ENCODE measurements at regions not wholly inside any gene's neighbourhood (a gene's known extent, or its start where the extent isn't known, plus 50 kb on each side); places are given as distances from the start of the nearest gene placed in this dataset.
A peak's percentile ranks its signal among the peaks of the same experiment; 100 is the strongest.

- H3K4me3 Mint-ChIP-seq: no peak overlapping the region
- H3K27me3 Mint-ChIP-seq: peaks cover 0 to 23% (median 0%) of the 10 kb centered on the region in 5 donors
- intact Hi-C loops (cut with micrococcal nuclease): no loop called here
- peaks cover 0 to 3% (median 0%) of the 10 kb centered on the region in 5 donors for H3K36me3 Mint-ChIP-seq
- Histone ChIP-seq H3K27ac (ENCODE audit: low read depth, low read length) (no peak overlapping the region), H3K36me3 (ENCODE audit: control insufficient read depth in 2 of 3, insufficient read depth in 3 of 3, low read length in 3 of 3) (no peaks in the 10 kb centered on the region), H3K9me3 (ENCODE audit: control insufficient read depth in 2 of 3, low read length in 3 of 3) (no peaks in the 10 kb centered on the region), H3K4me3 (ENCODE audit: low read length) (no peak overlapping the region), H3K4me1 (ENCODE audit: control insufficient read depth in 2 of 2, insufficient read depth in 2 of 2, low read length in 2 of 2) (no peaks in the 10 kb centered on the region), H3K27me3 (ENCODE audit: control insufficient read depth in 2 of 2, insufficient read depth in 2 of 2, low read length in 2 of 2) (no peaks in the 10 kb centered on the region)
- POLR2A ChIA-PET: no interaction called here
- no peaks in the 10 kb centered on the region for H3K9me3 Mint-ChIP-seq
- CTCF ChIA-PET: no interaction called here
- no peak overlapping the region for H3K27ac Mint-ChIP-seq
- ATAC-seq (no peak), DNase-seq (no peak)
- peaks cover 0 to 35% (median 0%) of the 10 kb centered on the region in 7 donors for H3K4me1 Mint-ChIP-seq
Measured at GRCh38 chr13:23956106-23956505, 58.8 kb upstream of the C1QTNF9B start.

DNA sequence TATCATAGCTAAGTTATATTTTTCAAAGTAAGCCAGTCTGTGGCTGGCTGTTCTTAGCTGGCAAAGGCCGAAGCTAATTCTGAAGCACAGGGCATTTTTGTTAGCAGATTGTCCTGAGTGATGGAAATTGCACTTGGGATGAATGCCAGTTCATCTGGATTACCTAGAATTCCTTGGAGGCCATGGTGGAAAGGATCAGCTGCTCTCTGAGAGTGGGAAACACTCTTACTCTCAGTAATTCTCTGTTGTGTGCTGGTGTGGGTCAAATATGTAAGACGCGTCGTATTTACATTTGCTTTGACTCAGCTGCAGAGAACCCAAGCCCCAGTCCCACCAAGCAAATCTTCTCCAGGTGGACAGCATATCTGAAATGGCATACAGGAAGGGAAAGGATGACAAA lies 60.7 kb upstream of the C1QTNF9B start:
- POLR2A ChIA-PET: no interaction called here
- CTCF ChIA-PET: interaction anchor here (0.6 to 1.0 kb wide), 2 partner anchors 124 to 665 kb away, joined by 3 read pairs; no protein-coding TSS in a partner anchor

DNA sequence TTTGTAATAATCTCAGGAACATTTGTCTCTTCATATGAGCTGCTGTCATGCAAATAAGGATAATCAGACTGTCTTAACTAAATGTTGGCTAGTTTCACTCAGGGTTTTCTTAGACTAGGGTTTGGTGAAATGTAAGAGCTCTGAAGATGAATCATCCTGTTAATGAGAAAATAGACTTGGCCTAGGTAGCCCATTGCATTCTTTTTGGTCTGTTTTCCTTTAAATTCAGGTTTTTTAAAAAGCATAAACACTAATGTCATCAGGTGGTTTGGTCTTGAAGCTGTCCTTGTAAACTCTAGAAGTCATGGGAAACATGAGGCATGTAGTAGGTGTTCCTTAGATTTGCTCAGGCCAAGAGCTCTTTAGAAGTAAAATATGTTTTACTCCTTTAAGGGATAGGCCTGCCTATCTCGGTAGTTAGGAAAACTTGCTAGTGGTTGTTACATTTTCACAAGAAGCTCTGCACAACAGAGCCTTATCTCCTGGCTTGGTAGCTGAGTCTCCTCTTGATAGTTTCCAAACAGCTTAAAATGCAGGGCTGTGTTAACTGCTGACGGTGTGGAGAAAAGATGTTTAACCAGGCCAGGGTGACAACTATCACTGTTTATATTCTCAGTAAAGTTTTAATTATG lies 62.0 kb upstream of the C1QTNF9B start:
- ChIA-PET CTCF (interaction anchor here (1.0 kb wide), 1 partner anchor 9 kb away, joined by 3 read pairs; no protein-coding TSS in a partner anchor), POLR2A (interaction anchor here (0.6 kb wide), 1 partner anchor 1340 kb away, joined by 3 read pairs; no protein-coding TSS in a partner anchor)
- Histone ChIP-seq H3K27me3 (ENCODE audit: control insufficient read depth in 2 of 2, insufficient read depth in 2 of 2, low read length in 2 of 2) (no peaks in the 10 kb centered on the region), H3K9me3 (ENCODE audit: control insufficient read depth in 2 of 3, low read length in 3 of 3) (no peaks in the 10 kb centered on the region), H3K27ac (ENCODE audit: low read depth, low read length) (no peak overlapping the region), H3K36me3 (ENCODE audit: control insufficient read depth in 2 of 3, insufficient read depth in 3 of 3, low read length in 3 of 3) (no peaks in the 10 kb centered on the region), H3K4me1 (ENCODE audit: control insufficient read depth in 2 of 2, insufficient read depth in 2 of 2, low read length in 2 of 2) (no peaks in the 10 kb centered on the region), H3K4me3 (ENCODE audit: low read length) (no peak overlapping the region)
- DNase-seq (no peak), ATAC-seq (no peak)
- Mint-ChIP-seq H3K36me3 (peaks cover 0 to 3% (median 0%) of the 10 kb centered on the region in 5 donors), H3K27ac (no peak overlapping the region), H3K4me1 (peaks cover 0 to 47% (median 0%) of the 10 kb centered on the region in 7 donors), H3K9me3 (no peaks in the 10 kb centered on the region), H3K27me3 (peaks cover 0 to 22% (median 0%) of the 10 kb centered on the region in 5 donors), H3K4me3 (no peak overlapping the region)
- intact Hi-C loops (cut with micrococcal nuclease): no loop called here

More for the DNA sequence above, 60.7 kb upstream of the C1QTNF9B start:
- no peak overlapping the region for H3K27ac ChIP-seq (ENCODE audit: low read depth, low read length)
- no peaks in the 10 kb centered on the region for H3K9me3 ChIP-seq (ENCODE audit: control insufficient read depth in 2 of 3, low read length in 3 of 3)
- no peak overlapping the region for H3K4me3 ChIP-seq (ENCODE audit: low read length)
- Mint-ChIP-seq H3K9me3 (no peaks in the 10 kb centered on the region), H3K4me3 (no peak overlapping the region), H3K27ac (no peak overlapping the region), H3K4me1 (peaks cover 0 to 37% (median 0%) of the 10 kb centered on the region in 7 donors), H3K27me3 (peaks cover 0 to 23% (median 0%) of the 10 kb centered on the region in 5 donors), H3K36me3 (peaks cover 0 to 3% (median 0%) of the 10 kb centered on the region in 5 donors)
- ATAC-seq: no peak
- no peaks in the 10 kb centered on the region for H3K36me3 ChIP-seq (ENCODE audit: control insufficient read depth in 2 of 3, insufficient read depth in 3 of 3, low read length in 3 of 3)
- H3K27me3 ChIP-seq (ENCODE audit: control insufficient read depth in 2 of 2, insufficient read depth in 2 of 2, low read length in 2 of 2): no peaks in the 10 kb centered on the region
- intact Hi-C loops (cut with micrococcal nuclease): no loop called here
- no peak for DNase-seq
- no peaks in the 10 kb centered on the region for H3K4me1 ChIP-seq (ENCODE audit: control insufficient read depth in 2 of 2, insufficient read depth in 2 of 2, low read length in 2 of 2)

GRCh38 chr13:23960566-23961156 lies 63.4 kb upstream of the C1QTNF9B start:
- Mint-ChIP-seq H3K4me3 (no peak overlapping the region), H3K4me1 (peaks cover 0 to 47% (median 0%) of the 10 kb centered on the region in 7 donors), H3K27me3 (peaks cover 0 to 12% (median 0%) of the 10 kb centered on the region in 5 donors), H3K36me3 (no peaks in the 10 kb centered on the region), H3K27ac (no peak overlapping the region), H3K9me3 (no peaks in the 10 kb centered on the region)
- Histone ChIP-seq H3K9me3 (ENCODE audit: control insufficient read depth in 2 of 3, low read length in 3 of 3) (no peaks in the 10 kb centered on the region), H3K36me3 (ENCODE audit: control insufficient read depth in 2 of 3, insufficient read depth in 3 of 3, low read length in 3 of 3) (no peaks in the 10 kb centered on the region), H3K4me3 (ENCODE audit: low read length) (no peak overlapping the region), H3K27ac (ENCODE audit: low read depth, low read length) (no peak overlapping the region), H3K27me3 (ENCODE audit: control insufficient read depth in 2 of 2, insufficient read depth in 2 of 2, low read length in 2 of 2) (no peaks in the 10 kb centered on the region), H3K4me1 (ENCODE audit: control insufficient read depth in 2 of 2, insufficient read depth in 2 of 2, low read length in 2 of 2) (no peaks in the 10 kb centered on the region)
- ChIA-PET POLR2A (interaction anchor here (0.7 kb wide), 1 partner anchor 265 kb away, joined by 3 read pairs; no protein-coding TSS in a partner anchor), CTCF (interaction anchor here (0.5 to 1.4 kb wide), 3 partner anchors 41 to 1364 kb away, joined by 3 read pairs; partner anchors contain the start of gene MIPEP)
- intact Hi-C loops (cut with micrococcal nuclease): loop anchor here (1.0 to 5.0 kb wide), 2 partner anchors 39 to 383 kb away; no protein-coding TSS in a partner anchor
- ATAC-seq (peak; percentile 41), DNase-seq (peak in 2 of 9 donors; percentile 7 to 8)

GRCh38 chr13:23963184-23963931 lies 66.1 kb upstream of the C1QTNF9B start:
- Histone ChIP-seq H3K4me1 (ENCODE audit: control insufficient read depth in 2 of 2, insufficient read depth in 2 of 2, low read length in 2 of 2) (peaks cover 6% of the 10 kb centered on the region in 2 donors), H3K27me3 (ENCODE audit: control insufficient read depth in 2 of 2, insufficient read depth in 2 of 2, low read length in 2 of 2) (no peaks in the 10 kb centered on the region), H3K4me3 (ENCODE audit: low read length) (no peak overlapping the region), H3K36me3 (ENCODE audit: control insufficient read depth in 2 of 3, insufficient read depth in 3 of 3, low read length in 3 of 3) (no peaks in the 10 kb centered on the region), H3K27ac (ENCODE audit: low read depth, low read length) (no peak overlapping the region), H3K9me3 (ENCODE audit: control insufficient read depth in 2 of 3, low read length in 3 of 3) (no peaks in the 10 kb centered on the region)
- Mint-ChIP-seq H3K4me3 (peak overlapping the region in 1 of 10 donors; percentile 56), H3K27ac (peak overlapping the region in 1 of 9 donors; percentile 68), H3K9me3 (no peaks in the 10 kb centered on the region), H3K36me3 (peaks cover 0 to 4% (median 0%) of the 10 kb centered on the region in 5 donors), H3K4me1 (peaks cover 6 to 56% (median 18%) of the 10 kb centered on the region in 7 donors), H3K27me3 (no peaks in the 10 kb centered on the region)
- ChIA-PET POLR2A (interaction anchor here (0.7 kb wide), 1 partner anchor 307 kb away, joined by 3 read pairs; no protein-coding TSS in a partner anchor), CTCF (interaction anchor here (0.6 kb wide), 1 partner anchor 788 kb away, joined by 3 read pairs; no protein-coding TSS in a partner anchor)
- intact Hi-C loops (cut with micrococcal nuclease): loop anchor here in 1 of 2 donors (5.0 kb wide), 1 partner anchor 386 kb away; no protein-coding TSS in a partner anchor
- no peak for DNase-seq
- no peak for ATAC-seq

DNA sequence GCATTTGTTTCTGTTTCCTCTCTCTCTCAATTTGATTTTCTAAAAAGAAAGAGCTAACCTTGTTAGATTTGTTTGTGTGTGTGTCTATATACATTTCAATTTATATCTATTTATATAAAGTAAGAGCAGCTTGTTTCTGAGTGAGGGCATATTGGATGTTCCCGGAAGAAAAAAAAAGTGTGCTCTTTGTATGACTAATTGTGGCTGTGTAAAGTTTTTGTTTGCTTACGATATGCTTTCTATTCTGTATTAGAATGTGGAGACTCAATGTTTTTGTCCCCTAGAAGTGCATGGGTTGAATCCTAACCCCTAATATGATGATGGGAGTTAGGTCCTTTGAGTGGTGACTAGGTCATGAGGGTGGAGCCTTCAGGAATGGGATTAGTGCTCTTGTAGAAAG lies 66.6 kb upstream of the C1QTNF9B start:
- Mint-ChIP-seq H3K9me3 (no peaks in the 10 kb centered on the region), H3K27me3 (no peaks in the 10 kb centered on the region), H3K4me3 (peak overlapping the region in 1 of 10 donors; percentile 56), H3K36me3 (peaks cover 0 to 4% (median 0%) of the 10 kb centered on the region in 5 donors), H3K27ac (peak overlapping the region in 1 of 9 donors; percentile 68), H3K4me1 (peaks cover 6 to 56% (median 18%) of the 10 kb centered on the region in 7 donors)
- intact Hi-C loops (cut with micrococcal nuclease): loop anchor here (1.0 to 5.0 kb wide), 2 partner anchors 264 to 387 kb away; no protein-coding TSS in a partner anchor
- ATAC-seq (no peak), DNase-seq (no peak)
- Histone ChIP-seq H3K4me3 (ENCODE audit: low read length) (no peak overlapping the region), H3K36me3 (ENCODE audit: control insufficient read depth in 2 of 3, insufficient read depth in 3 of 3, low read length in 3 of 3) (no peaks in the 10 kb centered on the region), H3K27ac (ENCODE audit: low read depth, low read length) (no peak overlapping the region), H3K27me3 (ENCODE audit: control insufficient read depth in 2 of 2, insufficient read depth in 2 of 2, low read length in 2 of 2) (no peaks in the 10 kb centered on the region), H3K4me1 (ENCODE audit: control insufficient read depth in 2 of 2, insufficient read depth in 2 of 2, low read length in 2 of 2) (peaks cover 6% of the 10 kb centered on the region in 2 donors), H3K9me3 (ENCODE audit: control insufficient read depth in 2 of 3, low read length in 3 of 3) (no peaks in the 10 kb centered on the region)
- CTCF ChIA-PET: interaction anchor here (0.6 kb wide), 1 partner anchor 787 kb away, joined by 3 read pairs; no protein-coding TSS in a partner anchor
- POLR2A ChIA-PET: interaction anchor here (0.6 kb wide), 1 partner anchor 264 kb away, joined by 3 read pairs; no protein-coding TSS in a partner anchor
